ENCODE measurements at regions not wholly inside any gene's neighbourhood (a gene's known extent, or its start where the extent isn't known, plus 50 kb on each side); places are given as distances from the start of the nearest gene placed in this dataset.

- TF ChIP-seq, protein P1, sequence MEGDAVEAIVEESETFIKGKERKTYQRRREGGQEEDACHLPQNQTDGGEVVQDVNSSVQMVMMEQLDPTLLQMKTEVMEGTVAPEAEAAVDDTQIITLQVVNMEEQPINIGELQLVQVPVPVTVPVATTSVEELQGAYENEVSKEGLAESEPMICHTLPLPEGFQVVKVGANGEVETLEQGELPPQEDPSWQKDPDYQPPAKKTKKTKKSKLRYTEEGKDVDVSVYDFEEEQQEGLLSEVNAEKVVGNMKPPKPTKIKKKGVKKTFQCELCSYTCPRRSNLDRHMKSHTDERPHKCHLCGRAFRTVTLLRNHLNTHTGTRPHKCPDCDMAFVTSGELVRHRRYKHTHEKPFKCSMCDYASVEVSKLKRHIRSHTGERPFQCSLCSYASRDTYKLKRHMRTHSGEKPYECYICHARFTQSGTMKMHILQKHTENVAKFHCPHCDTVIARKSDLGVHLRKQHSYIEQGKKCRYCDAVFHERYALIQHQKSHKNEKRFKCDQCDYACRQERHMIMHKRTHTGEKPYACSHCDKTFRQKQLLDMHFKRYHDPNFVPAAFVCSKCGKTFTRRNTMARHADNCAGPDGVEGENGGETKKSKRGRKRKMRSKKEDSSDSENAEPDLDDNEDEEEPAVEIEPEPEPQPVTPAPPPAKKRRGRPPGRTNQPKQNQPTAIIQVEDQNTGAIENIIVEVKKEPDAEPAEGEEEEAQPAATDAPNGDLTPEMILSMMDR (IDR thresholded peaks at IDR 0.05; ENCODE audit: low read length) = no peak
- no peak for TF ChIP-seq EZH2 (IDR thresholded peaks at IDR 0.05; ENCODE audit: borderline replicate concordance, low read length)
Measured at GRCh38 chr9:108575276-108575675, 280.5 kb downstream of the ACTL7B start.

Data from OCI-LY1 (cell line).